ENCODE measurements at regions not wholly inside any gene's neighbourhood (a gene's known extent, or its start where the extent isn't known, plus 50 kb on each side); places are given as distances from the start of the nearest gene placed in this dataset.

DNA sequence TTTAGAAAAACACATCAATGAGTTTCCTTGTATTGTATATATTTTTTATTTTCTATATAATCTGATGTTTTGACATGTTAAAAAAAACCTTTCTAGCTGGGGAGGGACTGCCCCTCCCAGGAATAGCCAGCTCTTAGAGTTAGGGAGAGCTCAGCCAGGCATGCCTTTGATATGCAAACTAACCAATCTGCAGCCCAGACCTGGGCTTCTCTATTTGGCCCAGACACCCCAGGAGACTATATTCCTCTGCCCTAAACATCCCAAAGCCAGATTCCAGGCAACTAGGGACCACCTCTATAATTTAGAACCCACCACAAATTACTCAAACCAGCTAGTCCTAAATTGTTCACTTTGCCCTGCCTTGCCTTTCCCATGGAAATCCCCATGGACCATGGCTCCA, 390.9 kb upstream of the ADAMTS9 start:
- peaks cover 15% of the 10 kb centered on the region for H3K9me3 Mint-ChIP-seq
- H3K4me3 Mint-ChIP-seq: no peak overlapping the region
- peaks cover 15% of the 10 kb centered on the region for H3K4me1 Mint-ChIP-seq
- H3K27ac Mint-ChIP-seq: no peak overlapping the region
- H3K27me3 Mint-ChIP-seq (ENCODE audit: low read depth): peaks cover 4% of the 10 kb centered on the region
- TF ChIP-seq, protein P1, sequence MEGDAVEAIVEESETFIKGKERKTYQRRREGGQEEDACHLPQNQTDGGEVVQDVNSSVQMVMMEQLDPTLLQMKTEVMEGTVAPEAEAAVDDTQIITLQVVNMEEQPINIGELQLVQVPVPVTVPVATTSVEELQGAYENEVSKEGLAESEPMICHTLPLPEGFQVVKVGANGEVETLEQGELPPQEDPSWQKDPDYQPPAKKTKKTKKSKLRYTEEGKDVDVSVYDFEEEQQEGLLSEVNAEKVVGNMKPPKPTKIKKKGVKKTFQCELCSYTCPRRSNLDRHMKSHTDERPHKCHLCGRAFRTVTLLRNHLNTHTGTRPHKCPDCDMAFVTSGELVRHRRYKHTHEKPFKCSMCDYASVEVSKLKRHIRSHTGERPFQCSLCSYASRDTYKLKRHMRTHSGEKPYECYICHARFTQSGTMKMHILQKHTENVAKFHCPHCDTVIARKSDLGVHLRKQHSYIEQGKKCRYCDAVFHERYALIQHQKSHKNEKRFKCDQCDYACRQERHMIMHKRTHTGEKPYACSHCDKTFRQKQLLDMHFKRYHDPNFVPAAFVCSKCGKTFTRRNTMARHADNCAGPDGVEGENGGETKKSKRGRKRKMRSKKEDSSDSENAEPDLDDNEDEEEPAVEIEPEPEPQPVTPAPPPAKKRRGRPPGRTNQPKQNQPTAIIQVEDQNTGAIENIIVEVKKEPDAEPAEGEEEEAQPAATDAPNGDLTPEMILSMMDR (IDR thresholded peaks at IDR 0.05; ENCODE audit: unreplicated experiment in 3 of 3): no peak
- no peaks in the 10 kb centered on the region for H3K36me3 Mint-ChIP-seq (ENCODE audit: low read depth)

DNA sequence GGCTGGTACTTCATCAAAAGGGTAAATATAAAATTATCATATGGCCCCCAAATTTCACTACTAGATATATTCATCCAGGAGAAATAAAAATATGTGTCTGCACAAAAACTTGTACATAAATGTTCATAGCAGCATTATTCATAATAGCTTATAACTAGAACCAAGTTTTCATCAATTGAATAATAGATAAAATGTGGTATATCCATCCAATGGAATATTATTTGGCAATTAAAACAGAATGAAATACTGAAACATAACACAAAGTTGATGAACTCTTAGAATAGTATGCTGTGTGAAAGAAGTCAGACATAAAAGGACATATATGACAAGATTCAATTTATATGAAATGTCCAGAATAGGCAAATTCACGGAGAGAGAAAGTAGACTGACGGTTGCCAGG, 389.3 kb upstream of the ADAMTS9 start:
- TF ChIP-seq, protein P1 (IDR thresholded peaks at IDR 0.05; ENCODE audit: unreplicated experiment in 3 of 3): no peak
- H3K4me1 Mint-ChIP-seq: peaks cover 3% of the 10 kb centered on the region

DNA sequence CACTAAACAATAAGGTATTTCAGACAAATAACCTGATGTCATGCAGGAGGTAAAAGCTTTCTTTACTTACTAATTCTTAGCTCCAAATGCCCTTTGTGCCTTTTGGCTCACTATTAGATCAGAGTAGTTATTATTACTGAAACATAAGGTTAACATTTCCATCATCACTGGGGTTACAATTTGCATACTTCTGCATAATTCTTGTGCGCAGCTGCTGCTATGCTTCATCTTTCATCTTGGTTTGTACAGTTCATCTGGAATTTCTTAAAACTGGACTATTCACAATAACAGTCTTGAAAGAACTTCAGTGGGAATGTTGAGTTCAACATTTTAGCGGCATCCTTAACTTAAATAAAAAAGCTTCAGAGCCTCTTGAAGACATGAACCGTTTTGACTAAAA, 383.2 kb upstream of the ADAMTS9 start:
- Mint-ChIP-seq H3K4me1 (peaks cover 10% of the 10 kb centered on the region), H3K9me3 (peaks cover 11% of the 10 kb centered on the region), H3K4me3 (no peak overlapping the region), H3K27me3 (ENCODE audit: low read depth) (no peaks in the 10 kb centered on the region), H3K27ac (peak overlapping the region; percentile 7 to 73 (median 54)), H3K36me3 (ENCODE audit: low read depth) (no peaks in the 10 kb centered on the region)
- TF ChIP-seq, protein P1 (IDR thresholded peaks at IDR 0.05; ENCODE audit: unreplicated experiment in 3 of 3): no peak

More for the DNA sequence above, 389.3 kb upstream of the ADAMTS9 start:
- Mint-ChIP-seq H3K27ac (no peak overlapping the region), H3K36me3 (ENCODE audit: low read depth) (no peaks in the 10 kb centered on the region), H3K4me3 (no peak overlapping the region), H3K9me3 (peaks cover 17% of the 10 kb centered on the region), H3K27me3 (ENCODE audit: low read depth) (peaks cover 4% of the 10 kb centered on the region)

DNA sequence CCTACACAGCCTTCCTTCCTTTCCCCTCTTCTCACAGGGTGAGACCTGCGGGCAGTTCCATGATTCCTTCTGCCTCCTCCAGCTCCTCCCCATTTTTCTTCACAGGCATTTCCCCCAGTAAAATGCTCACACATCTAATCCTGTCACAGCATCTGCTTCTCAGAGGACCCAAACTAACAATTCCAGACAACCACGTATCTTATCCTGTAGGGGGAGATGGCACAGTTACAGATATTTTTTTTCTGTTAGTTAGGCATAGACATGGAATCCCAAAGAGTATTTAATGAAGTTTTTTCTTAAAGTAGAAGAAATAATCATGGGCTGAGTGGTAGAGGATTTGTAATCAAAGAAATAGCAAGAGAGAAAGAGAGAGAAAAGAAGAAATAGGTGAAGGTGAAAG, 373.1 kb upstream of the ADAMTS9 start:
- Mint-ChIP-seq H3K4me1 (no peaks in the 10 kb centered on the region), H3K36me3 (ENCODE audit: low read depth) (peaks cover under 1% of the 10 kb centered on the region), H3K9me3 (peaks cover 18% of the 10 kb centered on the region), H3K4me3 (no peak overlapping the region), H3K27ac (no peak overlapping the region), H3K27me3 (ENCODE audit: low read depth) (no peaks in the 10 kb centered on the region)
- TF ChIP-seq, protein P1 (IDR thresholded peaks at IDR 0.05; ENCODE audit: unreplicated experiment in 3 of 3): no peak

DNA sequence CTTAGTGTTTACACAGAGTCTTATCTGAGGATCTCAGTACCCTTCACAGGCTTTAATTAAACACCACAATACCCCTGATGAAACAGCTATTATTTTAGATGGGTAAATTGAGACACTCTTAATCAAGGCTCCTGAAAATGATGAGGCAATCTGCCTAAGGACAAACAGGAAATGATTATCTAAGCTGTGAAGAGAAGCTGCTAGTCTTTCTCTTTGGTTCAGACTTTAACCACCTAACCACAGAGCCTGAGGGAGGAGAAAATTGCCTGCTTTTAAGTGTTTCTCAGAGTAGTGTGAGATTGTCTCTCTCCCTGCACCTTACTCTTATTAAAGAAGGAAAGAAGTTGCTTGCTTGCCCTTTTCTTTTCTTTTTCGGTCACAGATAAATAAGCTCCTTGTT, 364.3 kb upstream of the ADAMTS9 start:
- Mint-ChIP-seq H3K9me3 (peaks cover 27% of the 10 kb centered on the region), H3K36me3 (ENCODE audit: low read depth) (peaks cover 17% of the 10 kb centered on the region), H3K27ac (no peak overlapping the region), H3K27me3 (ENCODE audit: low read depth) (no peaks in the 10 kb centered on the region), H3K4me3 (no peak overlapping the region), H3K4me1 (no peaks in the 10 kb centered on the region)
- TF ChIP-seq, protein P1 (IDR thresholded peaks at IDR 0.05; ENCODE audit: unreplicated experiment in 3 of 3): no peak

DNA sequence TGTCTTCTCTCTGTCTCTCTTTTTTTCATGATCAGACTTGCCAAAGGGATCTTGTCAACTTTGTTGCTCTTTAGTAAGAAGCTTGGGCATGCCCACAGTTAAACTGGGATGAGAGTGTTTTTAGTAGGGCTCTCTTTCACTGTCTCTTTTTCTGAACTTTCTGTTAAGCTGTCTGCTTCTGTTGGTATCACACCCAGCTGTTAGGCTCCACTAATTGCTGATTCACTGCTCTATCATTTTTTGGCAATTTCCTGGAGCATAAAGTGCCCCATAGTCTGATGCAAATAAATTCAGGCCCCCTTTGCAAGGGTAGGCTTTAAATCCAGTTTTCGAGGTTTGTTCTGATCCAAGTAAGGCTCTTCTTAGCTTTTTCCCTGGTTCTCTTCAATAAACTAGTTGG, 360.4 kb upstream of the ADAMTS9 start:
- peaks cover 23% of the 10 kb centered on the region for H3K9me3 Mint-ChIP-seq
- peaks cover 9% of the 10 kb centered on the region for H3K36me3 Mint-ChIP-seq (ENCODE audit: low read depth)
- no peak overlapping the region for H3K27ac Mint-ChIP-seq
- no peaks in the 10 kb centered on the region for H3K27me3 Mint-ChIP-seq (ENCODE audit: low read depth)
- TF ChIP-seq, protein P1 (IDR thresholded peaks at IDR 0.05; ENCODE audit: unreplicated experiment in 3 of 3): no peak
- H3K4me3 Mint-ChIP-seq: no peak overlapping the region
- H3K4me1 Mint-ChIP-seq: no peaks in the 10 kb centered on the region

Data from nephron (organoid).